ENCODE measurements at regions not wholly inside any gene's neighbourhood (a gene's known extent, or its start where the extent isn't known, plus 50 kb on each side); places are given as distances from the start of the nearest gene placed in this dataset.
A peak's percentile ranks its signal among the peaks of the same experiment; 100 is the strongest.

DNA sequence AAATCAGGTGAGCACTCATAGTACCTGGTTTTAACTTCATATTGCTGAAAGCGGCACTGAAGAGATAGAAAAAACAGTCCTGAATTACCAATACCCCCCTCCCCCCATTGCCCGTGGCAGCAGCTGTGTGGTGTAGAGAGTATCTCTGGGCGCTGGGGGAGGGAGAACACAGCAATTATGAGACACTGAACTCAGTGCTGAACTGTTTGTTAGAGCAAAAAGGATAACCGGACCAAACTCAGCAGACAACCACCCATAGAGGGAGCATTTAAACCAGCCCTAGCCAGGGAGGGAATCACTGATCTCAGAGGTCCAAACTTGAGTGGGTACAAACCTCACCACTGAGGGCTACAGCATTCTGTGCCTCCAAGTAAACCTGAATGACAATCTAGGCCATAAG, 457.4 kb upstream of the TEX13C start:
- no peak for DNase-seq

DNA sequence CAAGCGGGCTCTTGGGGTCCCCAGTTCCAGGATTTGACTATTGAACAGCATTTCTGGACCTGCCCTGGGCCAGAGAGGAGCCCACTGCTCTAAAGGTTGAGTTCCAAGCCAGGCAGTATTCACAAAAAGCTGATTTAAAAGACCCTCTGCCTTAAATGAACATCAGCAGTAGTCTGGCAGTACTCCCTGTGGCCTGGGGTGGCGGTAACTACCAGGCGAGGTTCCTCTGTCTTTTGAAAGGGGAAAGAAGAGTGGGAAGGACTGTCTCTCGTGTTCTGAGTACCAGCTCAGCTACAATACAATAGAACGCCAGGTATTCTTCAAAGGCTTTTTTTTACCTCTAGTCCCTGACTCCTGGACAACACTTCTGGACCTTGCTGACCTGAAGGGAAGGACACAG, 456.4 kb upstream of the TEX13C start:
- no peak for DNase-seq

DNA sequence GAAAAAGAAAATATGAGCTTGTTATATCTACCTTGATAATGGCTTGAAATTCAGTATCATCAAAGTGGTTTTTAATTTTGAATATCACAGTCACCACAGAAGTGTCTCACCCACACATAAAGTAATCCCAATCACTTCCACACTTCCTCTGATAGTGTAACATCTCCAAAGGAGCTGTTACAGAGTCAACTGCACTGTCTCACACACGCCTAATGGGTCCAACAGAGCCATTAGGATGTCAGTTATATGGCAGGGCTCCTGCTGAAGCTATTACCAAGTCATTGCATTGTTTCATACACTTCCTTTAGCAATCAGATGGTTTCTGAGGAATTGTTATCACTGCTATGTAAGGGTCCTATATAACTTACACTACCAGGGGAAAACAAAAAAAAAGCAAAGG, 432.1 kb upstream of the TEX13C start:
- no peak for DNase-seq

DNA sequence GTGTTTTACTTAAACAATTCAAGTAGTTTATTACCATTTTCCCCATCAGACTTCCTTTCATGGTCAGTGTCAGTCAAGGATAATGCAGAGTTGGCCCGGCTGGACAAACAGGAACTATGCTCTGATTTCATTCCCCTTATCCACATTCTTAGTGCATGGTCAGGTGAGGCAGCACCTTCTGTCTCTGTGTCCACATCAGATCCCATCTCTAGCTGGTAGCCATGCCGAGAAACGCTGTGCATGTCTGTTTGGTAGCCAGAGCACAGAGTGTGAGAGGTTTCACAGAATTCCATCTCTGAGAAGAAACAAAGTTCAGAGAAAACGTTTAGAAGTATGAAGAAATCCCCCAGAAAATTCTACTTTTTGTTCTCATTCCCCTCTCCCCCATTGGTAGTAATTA, 423.7 kb upstream of the TEX13C start:
- no peak for DNase-seq

DNA sequence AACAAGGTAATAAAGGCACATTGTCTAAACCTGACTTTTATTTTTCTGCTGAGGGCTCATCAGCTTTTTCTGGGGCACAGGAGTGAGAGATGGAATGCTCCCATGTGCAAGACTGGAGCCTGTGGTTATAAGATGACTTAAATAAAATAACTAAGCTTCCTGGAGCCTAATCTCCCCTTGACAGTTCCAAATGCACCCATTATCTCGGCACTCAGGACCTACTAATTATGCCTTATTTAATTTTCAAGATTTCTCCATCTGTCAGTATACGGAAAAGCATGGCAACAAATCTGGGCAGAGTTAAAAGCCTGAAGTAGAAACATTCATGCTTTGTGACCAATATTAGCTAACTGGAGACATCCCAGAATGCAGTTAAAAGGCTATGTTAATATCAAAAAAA, 416.7 kb upstream of the TEX13C start:
- no peak for DNase-seq

DNA sequence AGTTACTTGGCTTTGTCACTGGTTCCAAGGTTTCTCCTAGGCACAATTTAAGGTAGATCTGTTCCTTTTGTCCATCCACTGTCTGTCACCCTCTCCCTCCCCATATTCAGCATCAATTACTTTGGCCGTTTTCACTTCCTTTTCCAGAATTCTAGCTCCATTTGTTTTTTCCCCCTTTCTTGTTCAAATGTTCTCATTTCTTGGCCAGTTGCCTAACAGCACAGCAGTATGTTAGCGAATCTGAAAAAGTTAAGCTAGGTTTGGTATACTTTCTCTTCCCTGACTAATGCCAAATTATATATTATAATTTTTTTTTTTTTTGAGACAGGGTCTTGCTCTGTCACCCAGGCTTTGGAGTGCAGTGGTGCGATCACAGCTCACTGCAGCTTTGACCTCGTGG, 409.1 kb upstream of the TEX13C start:
- DNase-seq = no peak

DNA sequence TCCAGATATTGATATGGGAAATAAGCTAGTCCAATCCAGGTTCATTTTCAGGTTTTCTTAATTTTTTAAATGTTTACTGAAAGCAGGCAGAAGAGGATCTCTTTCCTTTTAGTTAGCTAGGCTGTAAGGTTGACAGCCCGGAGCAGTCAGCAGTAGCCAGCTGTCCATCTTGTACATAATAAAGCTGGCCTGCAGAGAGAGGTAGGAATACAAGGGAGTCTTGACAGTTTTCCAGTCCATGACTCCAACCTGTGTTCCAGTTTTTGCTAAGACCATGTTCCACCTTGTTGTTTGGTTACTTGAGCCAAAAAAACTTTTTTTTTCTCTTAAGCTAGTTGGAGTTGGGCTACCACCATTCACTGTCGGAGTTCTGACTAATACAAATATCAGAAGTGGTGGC, 402.7 kb upstream of the TEX13C start:
- no peak for DNase-seq

DNA sequence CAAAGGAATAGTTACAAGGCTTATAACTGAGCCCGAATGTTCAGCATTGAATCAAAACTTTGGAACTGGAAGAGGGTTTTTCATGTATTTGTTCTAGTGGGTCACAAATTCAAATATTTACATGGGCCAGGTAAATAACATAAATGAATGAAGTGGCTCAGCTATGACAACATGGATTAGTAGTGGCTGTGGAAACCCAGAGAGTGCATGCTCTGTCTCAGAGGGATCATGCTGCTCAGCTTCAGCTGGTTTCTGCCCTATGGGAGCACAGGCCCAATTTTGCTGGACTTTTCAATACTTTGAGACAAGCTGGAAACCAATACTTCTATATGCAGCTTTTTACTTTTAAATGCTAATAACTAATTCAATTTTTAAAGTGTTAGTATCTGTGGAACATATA, 394.0 kb upstream of the TEX13C start:
- peak; percentile 24 for DNase-seq

DNA sequence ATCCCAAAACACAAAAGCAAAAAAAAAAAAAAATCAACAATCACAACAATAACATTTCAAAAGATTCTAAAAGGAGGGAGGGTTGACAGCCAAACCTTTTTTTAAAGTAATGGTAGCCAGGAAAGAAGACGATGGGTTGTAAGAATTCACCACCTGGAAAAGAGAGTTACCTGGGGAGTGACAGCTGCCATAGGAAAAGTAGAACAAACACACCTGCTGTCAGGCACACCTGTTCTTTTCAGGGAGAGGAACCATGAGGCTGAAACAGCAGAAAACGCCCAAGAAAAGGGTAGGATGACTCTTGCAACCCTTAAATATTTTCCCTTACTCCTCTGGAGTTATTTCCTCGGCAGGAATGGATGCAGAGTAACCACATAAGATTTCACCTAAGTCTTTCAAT, 388.4 kb upstream of the TEX13C start:
- no peak for DNase-seq

DNA sequence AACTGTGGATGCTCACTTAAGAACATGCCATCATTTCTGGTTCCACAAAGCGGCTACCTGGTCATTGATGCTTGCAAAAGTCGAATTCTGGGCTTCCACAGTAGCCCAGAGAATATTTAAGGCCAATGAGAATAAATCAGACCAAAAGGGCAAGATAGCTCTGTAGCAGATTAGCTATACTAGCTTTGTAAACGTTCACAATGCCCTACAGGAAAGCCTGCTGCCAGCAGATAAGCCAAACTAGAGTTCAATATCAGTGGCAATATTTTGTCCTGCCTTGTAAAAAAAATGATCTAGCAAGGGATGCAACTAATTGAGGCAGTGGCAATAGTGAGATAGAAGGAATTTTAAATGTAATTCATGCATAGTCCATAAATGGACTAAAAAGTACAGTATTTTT, 387.7 kb upstream of the TEX13C start:
- no peak for DNase-seq

DNA sequence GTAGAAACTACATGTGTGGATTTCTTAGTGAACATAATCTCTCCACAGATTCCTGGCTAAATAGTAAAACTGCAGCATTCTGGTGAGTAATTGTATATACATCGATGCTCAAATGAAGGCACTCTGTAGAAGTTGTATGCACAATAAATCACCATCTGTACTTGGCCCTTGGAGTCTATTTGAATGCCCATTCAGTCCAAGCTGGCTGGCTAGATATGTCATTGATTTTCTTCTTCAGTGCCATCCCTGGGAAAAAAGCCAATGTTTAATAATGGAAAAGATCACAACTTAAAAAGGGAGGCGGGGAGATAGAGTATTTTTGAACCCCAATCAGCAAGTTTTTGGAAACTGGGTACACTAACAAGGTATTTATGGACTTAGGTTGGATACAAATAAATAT, 381.0 kb upstream of the TEX13C start:
- no peak for DNase-seq

DNA sequence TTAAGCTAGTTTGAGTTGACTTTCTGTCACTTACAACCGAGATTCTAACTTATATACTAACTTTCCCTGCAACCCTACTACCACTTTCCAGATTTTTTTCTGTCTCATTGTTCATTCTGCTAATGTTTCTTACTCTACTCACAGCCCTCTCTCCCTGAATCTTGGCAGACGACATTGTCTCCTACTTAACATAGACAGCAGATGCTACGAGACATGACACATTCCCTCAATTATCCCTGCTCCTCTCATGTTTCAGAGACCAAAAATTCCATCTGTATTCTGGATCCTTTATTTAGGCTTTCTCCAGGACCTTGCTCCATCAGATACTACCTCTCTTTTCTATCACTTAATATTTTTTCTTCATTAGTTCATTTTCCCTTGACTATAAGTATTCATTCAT, 379.1 kb upstream of the TEX13C start:
- no peak for DNase-seq

DNA sequence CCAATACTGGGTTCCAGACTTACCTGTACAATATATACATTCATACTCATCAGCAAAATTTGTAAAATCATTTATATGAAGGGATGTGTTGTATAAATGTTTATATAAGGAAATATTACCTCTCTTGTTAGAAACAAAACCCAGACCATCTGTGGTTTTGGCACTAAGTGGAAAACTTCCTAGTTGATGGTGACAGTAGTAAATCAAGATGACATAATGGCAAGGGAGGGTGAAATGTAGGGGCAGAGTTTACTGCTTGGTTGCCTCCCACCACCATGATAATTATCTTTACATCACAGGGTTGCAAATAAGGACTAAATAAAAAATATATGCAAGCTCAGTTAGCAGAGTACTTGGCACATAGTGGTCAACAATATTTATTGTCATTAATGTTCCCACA, 365.3 kb upstream of the TEX13C start:
- no peak for DNase-seq

DNA sequence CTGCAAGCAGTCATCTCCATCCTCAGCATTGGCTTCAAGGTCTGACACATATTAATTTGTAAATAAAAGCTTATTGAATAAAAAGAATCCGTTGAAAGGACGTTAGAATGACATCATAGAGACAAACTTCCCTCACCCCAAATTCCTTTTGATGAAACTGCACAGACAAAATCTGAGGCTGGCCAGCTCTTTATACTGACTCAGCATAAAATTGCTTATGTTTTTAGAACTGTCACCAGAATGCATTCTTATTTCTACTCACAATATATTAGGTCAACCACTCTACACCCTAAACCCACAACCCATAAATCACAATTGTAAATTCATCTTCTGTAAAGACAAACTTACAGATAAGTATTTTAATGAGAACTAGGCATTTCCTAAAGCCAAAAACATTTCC, 359.2 kb upstream of the TEX13C start:
- no peak for DNase-seq

DNA sequence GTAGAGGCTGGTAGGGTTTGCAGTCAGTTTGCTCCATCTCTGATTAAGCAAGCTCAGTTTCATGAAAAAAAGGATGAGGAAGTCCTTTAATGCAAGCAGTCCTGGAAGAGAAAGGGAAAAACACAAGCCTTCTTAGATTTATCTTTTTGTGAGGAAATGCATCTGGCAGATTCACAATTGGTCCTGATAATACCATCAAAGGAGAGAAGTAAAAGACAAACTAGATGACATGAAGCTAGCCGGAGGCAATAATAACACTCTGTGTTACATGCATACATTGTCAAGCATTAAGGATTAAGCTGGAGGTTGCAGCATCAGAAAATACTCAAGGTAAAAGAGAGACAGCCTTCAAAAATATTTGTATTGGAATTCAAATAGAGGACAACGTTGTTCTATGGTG, 356.0 kb upstream of the TEX13C start, which contains the start of gene TENM1:
TENM1 (minus strand) TSS at position 101 of the 400 bp plus-strand sequence.
- DNase-seq = no peak

DNA sequence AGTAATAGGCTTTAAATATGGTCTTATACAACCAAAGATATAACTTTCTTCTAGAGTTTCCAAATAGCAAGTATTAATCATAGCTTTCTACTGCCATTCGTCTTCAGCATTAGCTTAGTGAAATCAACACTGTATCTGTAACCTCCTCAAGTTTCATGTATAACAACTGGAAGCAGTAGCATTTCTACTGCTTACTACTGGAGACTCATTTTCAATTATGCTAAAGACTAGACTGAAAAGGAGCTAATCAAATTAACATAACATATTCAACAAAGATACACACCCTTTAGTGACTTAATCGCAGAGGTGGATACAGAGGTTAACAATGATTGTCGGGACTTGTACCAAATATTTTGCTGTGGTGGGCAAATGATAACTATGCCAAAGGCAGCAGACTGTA, 344.2 kb upstream of the TEX13C start:
- no peak for DNase-seq

DNA sequence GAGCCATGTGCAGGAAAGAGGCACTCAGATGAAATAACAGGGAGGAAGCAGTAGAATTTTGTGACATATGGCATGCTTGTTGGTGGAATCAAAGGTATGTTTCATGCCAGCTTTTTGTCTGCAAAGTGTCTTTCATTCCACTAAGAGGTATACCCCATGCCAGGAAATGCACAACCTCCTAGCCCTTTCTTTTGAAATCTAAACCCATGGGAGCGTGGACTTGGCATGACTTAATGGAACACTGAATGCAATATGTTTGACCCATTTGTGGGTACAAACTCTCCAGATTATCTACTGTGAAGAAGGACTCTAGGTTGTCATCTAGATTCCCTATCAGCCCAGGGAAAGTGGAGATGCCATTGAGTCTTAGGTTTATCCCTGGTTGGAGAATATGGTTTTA, 338.3 kb upstream of the TEX13C start:
- no peak for DNase-seq

DNA sequence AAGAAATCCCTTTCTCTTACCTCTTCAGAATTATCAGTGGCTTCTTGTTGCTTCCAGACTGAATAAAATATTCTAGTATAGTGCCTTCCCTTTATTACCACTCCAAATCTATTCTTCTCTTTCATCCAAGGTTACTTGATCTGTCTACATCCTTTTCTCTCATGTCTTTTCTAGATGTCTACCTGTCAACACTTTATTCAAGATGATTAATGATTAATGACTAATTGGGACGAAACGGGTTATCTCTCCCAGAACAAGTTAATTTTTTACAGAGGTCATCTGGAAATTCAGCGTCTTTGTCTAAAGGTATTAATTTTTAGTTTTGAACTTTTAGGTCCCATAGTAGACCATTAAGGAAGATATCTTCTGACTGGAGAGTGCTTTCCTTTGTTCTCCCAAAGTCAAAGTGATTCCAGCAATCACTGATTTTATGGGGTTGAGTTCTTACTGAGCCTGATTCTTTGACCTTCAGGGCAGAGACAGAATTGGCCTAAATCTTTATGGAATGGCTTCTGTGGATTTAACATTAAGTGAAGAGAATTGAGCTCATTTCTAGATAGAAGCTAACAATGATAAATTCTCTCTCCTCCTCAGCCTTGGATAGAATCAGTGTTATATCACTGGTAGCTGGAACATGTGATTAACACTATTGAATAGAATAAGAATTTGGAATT, 335.4 kb upstream of the TEX13C start:
- no peak for DNase-seq

DNA sequence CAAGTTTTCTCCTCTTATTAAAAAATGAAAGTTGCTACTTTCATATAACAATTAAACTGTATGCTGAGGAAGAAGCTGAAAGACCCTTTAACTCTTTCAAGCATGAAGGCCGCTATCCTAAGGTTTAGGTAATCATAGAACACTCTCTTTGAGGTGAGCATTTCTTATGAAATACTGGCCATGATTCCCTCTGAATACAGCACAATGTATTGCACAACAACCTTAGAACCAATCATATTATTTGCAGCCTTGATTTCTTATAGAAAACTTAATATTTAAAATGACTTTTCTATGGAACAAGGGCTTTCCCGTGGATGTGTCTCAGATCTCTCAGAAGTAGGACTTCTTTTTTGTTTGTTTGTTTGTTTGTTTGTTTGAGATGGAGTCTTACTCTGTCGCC, 333.4 kb upstream of the TEX13C start:
- DNase-seq = no peak

DNA sequence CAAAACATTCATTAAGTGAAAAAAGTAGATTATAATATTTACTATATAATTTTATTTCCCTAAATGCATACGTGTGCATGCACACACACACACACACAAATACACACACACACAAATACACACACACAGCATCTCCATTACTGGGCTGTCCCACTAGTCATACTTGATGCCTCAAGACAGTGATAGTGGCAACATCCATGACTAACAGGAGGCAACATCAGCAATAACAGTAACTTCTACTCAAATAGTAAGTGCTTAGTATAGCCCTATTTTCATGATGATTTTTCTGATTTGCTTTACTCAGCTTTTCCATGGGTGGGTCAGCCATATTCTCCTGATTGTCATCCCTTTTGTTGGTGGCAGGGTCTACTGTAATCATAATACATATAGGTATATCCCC, 325.9 kb upstream of the TEX13C start:
- DNase-seq = no peak

DNA sequence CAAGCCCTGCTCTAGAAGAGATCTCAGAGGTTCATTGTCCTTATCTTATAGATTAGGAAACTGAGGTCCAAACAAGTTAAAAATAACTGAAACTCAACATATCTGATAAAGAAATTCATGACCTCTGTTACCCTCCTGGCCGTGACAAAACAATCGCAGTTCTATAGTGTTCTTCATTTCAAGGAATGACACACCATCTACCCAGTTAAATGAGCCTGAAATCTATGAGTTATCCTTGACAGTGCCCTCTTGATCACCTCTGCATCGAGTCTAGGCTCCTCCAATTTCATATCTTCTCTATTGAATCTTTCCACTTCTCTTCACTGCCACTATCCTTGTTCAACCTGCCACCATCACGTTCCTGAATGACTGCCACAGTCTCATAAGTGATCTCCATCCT, 325.3 kb upstream of the TEX13C start:
- DNase-seq = no peak

DNA sequence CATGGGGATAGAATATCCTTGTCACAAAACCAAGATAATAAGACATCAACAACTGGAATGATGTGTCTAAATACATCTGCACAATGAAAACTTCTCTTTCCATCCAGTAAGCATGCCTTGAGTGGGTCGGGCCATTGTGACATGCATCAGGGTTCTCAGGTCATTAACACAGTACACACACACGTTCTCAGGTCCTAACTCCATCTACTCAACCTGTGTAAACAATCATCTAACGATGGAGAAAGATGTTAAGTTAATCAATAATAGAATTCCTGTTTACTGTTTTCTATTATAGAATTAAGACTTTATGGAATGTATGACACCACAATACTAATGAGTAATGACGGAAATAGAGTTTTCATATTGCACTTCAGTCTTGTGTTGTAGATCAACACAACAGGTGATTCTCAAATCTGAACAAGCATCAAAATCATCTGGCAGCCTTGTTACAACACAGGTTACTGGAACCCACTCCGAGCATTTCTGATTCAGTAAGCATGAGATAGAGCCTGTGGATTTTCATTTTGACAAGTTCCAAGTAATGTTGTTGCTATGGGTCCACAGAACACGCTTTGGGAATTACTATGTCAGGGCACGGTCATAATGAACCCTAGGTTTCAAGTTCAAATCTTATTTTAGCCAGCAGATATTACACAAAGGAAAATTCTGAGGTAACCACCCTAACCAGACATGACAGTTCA, 315.8 kb upstream of the TEX13C start:
- no peak for DNase-seq

DNA sequence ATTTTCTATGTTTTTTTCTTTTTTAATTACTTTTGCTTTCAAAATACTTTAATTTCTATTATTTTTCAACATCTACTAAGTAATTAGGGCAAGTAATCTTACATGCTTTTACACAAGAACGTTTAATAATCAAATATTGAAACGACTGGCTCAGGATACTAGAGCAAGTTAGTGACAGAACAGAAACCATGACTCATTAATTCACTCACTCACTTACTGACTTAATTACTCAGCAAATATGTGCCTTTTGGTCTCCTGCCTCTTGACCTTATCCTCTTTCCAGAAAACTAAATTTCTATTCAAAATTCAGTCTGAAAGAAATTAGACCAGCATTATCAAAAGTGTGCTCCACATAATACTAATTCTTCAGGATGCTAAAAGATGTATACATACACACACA, 314.9 kb upstream of the TEX13C start:
- peak; percentile 2 for DNase-seq

DNA sequence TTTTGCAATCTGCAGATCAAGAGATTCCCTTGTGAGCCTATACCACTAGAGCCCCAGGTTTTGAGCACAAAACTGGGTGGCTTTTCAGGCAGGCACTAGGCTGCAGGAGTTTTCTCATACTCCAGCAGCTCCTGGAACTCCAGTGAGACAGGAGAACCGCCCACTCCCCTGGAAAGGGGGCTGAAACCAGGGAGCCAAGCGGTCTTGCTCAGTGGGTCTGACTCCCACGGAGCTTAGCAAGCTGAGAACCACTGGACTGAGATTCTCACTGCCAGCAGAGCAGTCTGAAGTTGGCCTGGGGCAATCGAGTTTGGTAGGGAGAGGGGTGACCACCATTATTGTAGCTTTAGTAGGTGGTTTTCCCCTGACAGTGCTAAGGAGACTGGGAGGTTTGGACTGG, 313.8 kb upstream of the TEX13C start:
- DNase-seq = no peak

DNA sequence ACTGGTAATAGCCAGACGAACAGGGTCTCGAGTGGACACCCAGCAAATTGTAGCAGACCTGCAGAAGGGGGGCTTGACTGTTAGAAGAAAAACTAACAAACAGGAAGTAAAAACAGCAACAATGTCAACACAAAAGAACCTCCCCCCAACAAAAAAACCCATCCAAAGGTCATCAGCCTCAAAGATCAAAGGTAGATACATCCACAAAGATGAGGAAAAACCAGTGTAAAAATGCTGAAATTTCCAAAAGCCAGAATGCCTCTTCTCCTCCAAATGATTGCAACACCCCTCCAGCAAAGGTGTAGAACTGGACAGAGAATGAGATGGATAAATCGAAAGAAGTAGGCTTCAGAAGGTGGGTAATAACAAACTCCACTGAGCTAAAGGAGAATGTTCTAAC, 313.0 kb upstream of the TEX13C start:
- no peak for DNase-seq

Data from NCI-H2029 treated with DMSO at 0.1 percent for 48 hours (cell line).